ENCODE measurements at regions not wholly inside any gene's neighbourhood (a gene's known extent, or its start where the extent isn't known, plus 50 kb on each side); places are given as distances from the start of the nearest gene placed in this dataset.

DNA sequence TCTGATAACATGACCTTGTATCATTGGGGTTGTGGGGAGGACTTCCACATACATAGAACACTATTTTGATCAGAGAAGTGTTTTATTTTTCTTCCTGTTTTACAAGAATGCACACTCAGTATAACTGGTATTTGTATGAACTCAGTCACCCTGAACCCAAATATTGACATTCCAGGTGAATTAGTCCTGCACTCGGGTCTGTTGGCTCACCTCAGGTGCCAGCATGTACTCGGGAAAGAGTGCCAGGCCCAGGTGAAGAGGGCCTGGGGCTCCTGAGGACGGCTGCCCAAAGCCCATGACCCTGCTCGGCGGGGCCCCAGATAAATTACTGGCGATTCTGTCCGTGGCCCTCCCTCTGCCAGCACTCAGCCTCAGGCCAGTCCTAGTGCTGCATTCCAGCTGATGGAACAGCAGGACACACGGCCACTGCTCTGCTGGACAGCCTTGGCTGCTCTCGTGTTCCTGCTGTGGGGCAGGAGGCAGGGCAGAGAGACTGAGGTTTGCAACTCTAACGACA lies 75.4 kb upstream of the TMPRSS2 start:
- no peak for TF ChIP-seq CTCF (IDR thresholded peaks at IDR 0.05)
- TF ChIP-seq POLR2A (IDR thresholded peaks at IDR 0.05): peak in 1 of 2 donors; percentile 65

Data from thyroid gland (tissue), 4 donors.